H9 (cell line): ENCODE measurements at regions not wholly inside any gene's neighbourhood (a gene's known extent, or its start where the extent isn't known, plus 50 kb on each side); places are given as distances from the start of the nearest gene placed in this dataset.

Source experiments
- DNase-seq: peaks from one replicate; pipeline ENCODE4 v3.0.0-alpha.2; 2017
- H2AFZ ChIP-seq: one replicate; pipeline ENCODE4 v1.6.1; 2013; ENCODE audit warnings: mild to moderate bottlenecking, low read length, control low read depth, moderate library complexity
- H2AK5ac ChIP-seq: 2 replicates; pipeline ENCODE4 v1.6.1; 2013; ENCODE audit warnings: low read length, control low read depth, mixed read lengths; ENCODE audit not compliant: insufficient read length
- H2BK120ac ChIP-seq: one replicate; pipeline ENCODE4 v1.6.1; 2013; ENCODE audit warnings: low read depth, mild to moderate bottlenecking, low read length, control low read depth, inconsistent platforms; ENCODE audit not compliant: poor library complexity, severe bottlenecking
- H2BK12ac ChIP-seq: 2 replicates; pipeline ENCODE4 v1.6.1; 2013; ENCODE audit warnings: low read length, control low read depth, mixed read lengths, low read depth; ENCODE audit not compliant: insufficient read length
- H2BK15ac ChIP-seq: 2 replicates; pipeline ENCODE4 v1.6.1; 2013; ENCODE audit warnings: low read depth, low read length, control low read depth
- H2BK20ac ChIP-seq: one replicate; pipeline ENCODE4 v1.6.1; 2013; ENCODE audit warnings: low read depth, mild to moderate bottlenecking, low read length, control low read depth, inconsistent platforms; ENCODE audit not compliant: poor library complexity, severe bottlenecking
- H2BK5ac ChIP-seq: 2 replicates; pipeline ENCODE4 v1.6.1; 2013; ENCODE audit warnings: low read length, control low read depth, mixed read lengths; ENCODE audit not compliant: insufficient read length
- H3K14ac ChIP-seq: 2 replicates; pipeline ENCODE4 v1.6.1; 2013; ENCODE audit warnings: low read length, control low read depth; ENCODE audit not compliant: insufficient read depth
- H3K18ac ChIP-seq: 2 replicates; pipeline ENCODE4 v1.6.1; 2013; ENCODE audit warnings: low read depth, mild to moderate bottlenecking, mixed read lengths, low read length, control low read depth; ENCODE audit not compliant: insufficient read length
- H3K23ac ChIP-seq: 2 replicates; pipeline ENCODE4 v1.6.1; 2013; ENCODE audit warnings: low read length, control low read depth, mixed read lengths, low read depth; ENCODE audit not compliant: insufficient read length
- H3K23me2 ChIP-seq: 2 replicates; pipeline ENCODE4 v1.6.1; 2013; ENCODE audit warnings: low read depth, mild to moderate bottlenecking, mixed read lengths, low read length, control low read depth; ENCODE audit not compliant: insufficient read length, poor library complexity, severe bottlenecking
- H3K27ac ChIP-seq: 2 replicates; pipeline ENCODE4 v1.5.1; 2013; ENCODE audit warnings: low read length, control low read depth, mixed read lengths, low read depth; ENCODE audit not compliant: insufficient read length
- H3K27me3 ChIP-seq: 2 replicates; pipeline ENCODE4 v1.6.1; 2013; ENCODE audit warnings: low read length, control low read depth, inconsistent platforms; ENCODE audit not compliant: insufficient read depth
- H3K4ac ChIP-seq: 2 replicates; pipeline ENCODE4 v1.6.1; 2013; ENCODE audit warnings: low read depth, mild to moderate bottlenecking, control low read depth, inconsistent platforms, low read length, moderate library complexity
- H3K4me1 ChIP-seq: 2 replicates; pipeline ENCODE4 v1.6.1; 2013; ENCODE audit warnings: low read length, control low read depth, inconsistent platforms; ENCODE audit not compliant: insufficient read depth
- H3K4me2 ChIP-seq: 2 replicates; pipeline ENCODE4 v1.6.1; 2013; ENCODE audit warnings: low read length, control low read depth, mixed read lengths; ENCODE audit not compliant: insufficient read length, insufficient read depth
- H3K56ac ChIP-seq: 2 replicates; pipeline ENCODE4 v1.6.1; 2013; ENCODE audit warnings: low read depth, mild to moderate bottlenecking, mixed read lengths, low read length, control low read depth; ENCODE audit not compliant: insufficient read length
- H3K79me1 ChIP-seq: 2 replicates; pipeline ENCODE4 v1.6.1; 2013; ENCODE audit warnings: low read depth, mild to moderate bottlenecking, moderate library complexity, low read length, control low read depth, inconsistent platforms; ENCODE audit not compliant: insufficient read depth, poor library complexity, severe bottlenecking
- H3K79me2 ChIP-seq: 2 replicates; pipeline ENCODE4 v1.6.1; 2013; ENCODE audit warnings: low read length, control low read depth, inconsistent platforms; ENCODE audit not compliant: insufficient read depth
- H3K9ac ChIP-seq: 2 replicates; pipeline ENCODE4 v1.6.1; 2013; ENCODE audit warnings: low read length, control low read depth, mixed read lengths; ENCODE audit not compliant: insufficient read length; ENCODE audit errors: extremely low read depth
- H3K9me3 ChIP-seq: one replicate; pipeline ENCODE4 v1.6.1; 2013; ENCODE audit warnings: low read depth, low read length, inconsistent platforms; ENCODE audit not compliant: control insufficient read depth
- H3T11ph ChIP-seq: one replicate; pipeline ENCODE4 v1.6.1; 2013; ENCODE audit warnings: mild to moderate bottlenecking, low read length, control low read depth, inconsistent platforms
- H4K20me1 ChIP-seq: one replicate; pipeline ENCODE4 v1.6.1; 2013; ENCODE audit not compliant: control insufficient read depth, insufficient read length, insufficient read depth
- H4K5ac ChIP-seq: 2 replicates; pipeline ENCODE4 v1.6.1; 2013; ENCODE audit warnings: low read depth, mild to moderate bottlenecking, mixed read lengths, low read length, control low read depth; ENCODE audit not compliant: insufficient read length
- H4K8ac ChIP-seq: replicated peaks from 2 replicates; pipeline ENCODE4 v1.6.1; 2013; ENCODE audit warnings: low read length, control low read depth, mixed read lengths, low read depth; ENCODE audit not compliant: insufficient read length
- H4K91ac ChIP-seq: 2 replicates; pipeline ENCODE4 v1.6.1; 2013; ENCODE audit warnings: low read depth, mild to moderate bottlenecking, moderate library complexity, mixed read lengths, low read length, control low read depth; ENCODE audit not compliant: insufficient read length
- H3K27ac Mint-ChIP-seq, 3 experiments: 2 replicates in 2 of 3; 3 replicates in 1 of 3; pipeline ENCODE4 v1.8.0; 2020 to 2021; ENCODE audit warnings: mixed read lengths in 3 of 3, mild to moderate bottlenecking in 1 of 3, moderate library complexity in 1 of 3
- H3K27me3 Mint-ChIP-seq: 2 replicates; pipeline ENCODE4 v1.8.0; 2021; ENCODE audit warnings: low read depth, mild to moderate bottlenecking, moderate library complexity, mixed read lengths
- H3K36me3 Mint-ChIP-seq, 3 experiments: 2 replicates in 2 of 3; 3 replicates in 1 of 3; pipeline ENCODE4 v1.8.0; 2020 to 2021; ENCODE audit warnings: low read depth in 3 of 3, mixed read lengths in 3 of 3; ENCODE audit not compliant: insufficient read depth in 1 of 3
- H3K4me1 Mint-ChIP-seq, 2 experiments: 2 replicates each; pipeline ENCODE4 v1.8.0; 2020; ENCODE audit warnings: mixed read lengths in 2 of 2
- H3K4me3 Mint-ChIP-seq, 2 experiments: 2 replicates in 1 of 2; 3 replicates in 1 of 2; pipeline ENCODE4 v1.8.0; 2020 to 2021; ENCODE audit warnings: mild to moderate bottlenecking in 2 of 2, mixed read lengths in 2 of 2, moderate library complexity in 1 of 2
- H3K9me3 Mint-ChIP-seq, 2 experiments: 2 replicates in 1 of 2; 3 replicates in 1 of 2; pipeline ENCODE4 v1.8.0; 2020; ENCODE audit warnings: mild to moderate bottlenecking in 2 of 2, mixed read lengths in 2 of 2, moderate library complexity in 1 of 2
- CTCF ChIP-seq: fragments of 200-600 bp; sonication (generic); conservative IDR thresholded peaks from 3 replicates; pipeline ENCODE4 v1.8.0; 2021; ENCODE audit warnings: antibody characterized with exemption, mild to moderate bottlenecking
- WGBS: extraction: QIAGEN DNeasy Blood & Tissue Kit; methylation state at CpG from one replicate; pipeline ENCODE4 v1.1.7; 2013; ENCODE audit warnings: missing lambda C conversion rate, low lambda C conversion rate, mixed read lengths; ENCODE audit not compliant: insufficient read length; ENCODE audit errors: extremely low coverage; 5-methylcytosine and 5-hydroxymethylcytosine counted together

- H3K36me3 Mint-ChIP-seq, result no peaks in the 10 kb centered on the region
- H3K23me2 ChIP-seq, result no peaks in the 10 kb centered on the region
- no peak overlapping the region for H3K4ac ChIP-seq
- H3K27ac Mint-ChIP-seq, result no peak overlapping the region
- no peak overlapping the region for H3K4me2 ChIP-seq
- no peak overlapping the region for H3T11ph ChIP-seq
- H2AK5ac ChIP-seq, result no peak overlapping the region
- H3K27me3 Mint-ChIP-seq, result no peaks in the 10 kb centered on the region; the same call in 1 of the 2 replicates
- H2BK120ac ChIP-seq, result no peak overlapping the region
- no peak overlapping the region for H3K56ac ChIP-seq
- DNase-seq, result no peak
- no peak overlapping the region for H3K18ac ChIP-seq
- H3K9ac ChIP-seq, result no peak overlapping the region
- H2AFZ ChIP-seq, result no peak overlapping the region
- no peak overlapping the region for H3K14ac ChIP-seq
- H3K27me3 ChIP-seq, result no peaks in the 10 kb centered on the region
- no peaks in the 10 kb centered on the region for H3K9me3 Mint-ChIP-seq
- no peak overlapping the region for H2BK15ac ChIP-seq
- H2BK5ac ChIP-seq, result no peak overlapping the region
- H3K27ac ChIP-seq, result no peak overlapping the region
- no peaks in the 10 kb centered on the region for H3K79me1 ChIP-seq
- WGBS, result no CpG with 5 or more reads among the region's 5 CpGs
- no peak overlapping the region for H2BK20ac ChIP-seq
- no peaks in the 10 kb centered on the region for H3K9me3 ChIP-seq
- TF ChIP-seq CTCF, result no peak
- H4K91ac ChIP-seq, result no peak overlapping the region
- H4K8ac ChIP-seq, result no peak overlapping the region
- no peak overlapping the region for H4K5ac ChIP-seq
- H3K23ac ChIP-seq, result no peak overlapping the region
- no peaks in the 10 kb centered on the region for H3K4me1 Mint-ChIP-seq
- no peaks in the 10 kb centered on the region for H4K20me1 ChIP-seq
- no peaks in the 10 kb centered on the region; the same call in none of the 2 replicates for H3K4me1 ChIP-seq
- H3K4me3 Mint-ChIP-seq, result no peak overlapping the region
- no peaks in the 10 kb centered on the region for H3K79me2 ChIP-seq
- H2BK12ac ChIP-seq, result no peak overlapping the region
Measured at GRCh38 chr1:245092638-245092976, 62.2 kb upstream of the KIF26B start.
